Gastroesophageal sphincter (tissue), 4 donors: ENCODE measurements at regions not wholly inside any gene's neighbourhood (a gene's known extent, or its start where the extent isn't known, plus 50 kb on each side); places are given as distances from the start of the nearest gene placed in this dataset.

Experiments used
- ATAC-seq: fragments of 150-250 bp; one replicate; pipeline ENCODE4 v1.9.1; 2016; ENCODE audit warnings: mild to moderate bottlenecking, moderate library complexity
- H3K27ac ChIP-seq, 4 donors: fragments of 200-600 bp; sonication (generic) in 3 of 4; 1 replicate in 3 of 4; 2 replicates in 1 of 4; pipeline ENCODE4 v1.5.1; 2016 to 2019
- H3K27me3 ChIP-seq: fragments of 200-600 bp; sonication (generic); one replicate; pipeline ENCODE4 v1.5.1; 2019
- H3K36me3 ChIP-seq, 2 donors: fragments of 200-600 bp; sonication (generic); one replicate each; pipeline ENCODE4 v1.5.1; 2019; ENCODE audit warnings: control low read depth in 1 of 2
- H3K4me1 ChIP-seq, 3 donors: fragments of 200-600 bp; sonication (generic); 1 replicate in 2 of 3; 2 replicates in 1 of 3; pipeline ENCODE4 v1.5.1; 2016 to 2019; ENCODE audit warnings: control low read depth in 2 of 3
- H3K4me3 ChIP-seq, 2 donors: fragments of 200-600 bp; sonication (generic); one replicate each; pipeline ENCODE4 v1.5.1; 2019; ENCODE audit warnings: mild to moderate bottlenecking in 1 of 2, moderate library complexity in 1 of 2
- H3K9me3 ChIP-seq, 3 donors: fragments of 200-600 bp; sonication (generic); one replicate each; pipeline ENCODE4 v1.5.1; 2017 to 2019; ENCODE audit warnings: control low read depth in 2 of 3
- EP300 ChIP-seq: sonication (generic); formaldehyde crosslinking; IDR thresholded peaks from one replicate; pipeline ENCODE4 v1.6.1; 2017; ENCODE audit warnings: antibody characterized with exemption, mild to moderate bottlenecking
- POLR2A ChIP-seq, 2 donors: fragments of 450-650 bp; IDR thresholded peaks; one replicate each; pipeline ENCODE4 v1.6.1; 2017; ENCODE audit warnings: antibody characterized with exemption in 2 of 2, mild to moderate bottlenecking in 2 of 2, moderate library complexity in 1 of 2
- POLR2AphosphoS5 ChIP-seq: sonication (generic); formaldehyde crosslinking; IDR thresholded peaks from one replicate; pipeline ENCODE4 v1.6.1; 2017; ENCODE audit warnings: antibody characterized with exemption
- WGBS, 2 donors: methylation state at CpG; one replicate each; pipeline ENCODE4 v1.1.5; 2018; ENCODE audit warnings: low coverage in 1 of 2; 5-methylcytosine and 5-hydroxymethylcytosine counted together
- TF ChIP-seq, protein P1 (sequence below), 4 experiments: fragments of 200-600 bp in 2 of 4; fragments of 450-650 bp in 2 of 4; sonication (generic) in 1 of 4; IDR thresholded peaks; one replicate each; pipeline ENCODE4 v1.5.1; 2017 to 2019; ENCODE audit warnings: antibody characterized with exemption in 4 of 4, mild to moderate bottlenecking in 2 of 4, moderate library complexity in 2 of 4

- TF ChIP-seq POLR2A (IDR thresholded peaks at IDR 0.05) (no peak), POLR2AphosphoS5 (no peak), EP300 (no peak)
- TF ChIP-seq, protein P1, sequence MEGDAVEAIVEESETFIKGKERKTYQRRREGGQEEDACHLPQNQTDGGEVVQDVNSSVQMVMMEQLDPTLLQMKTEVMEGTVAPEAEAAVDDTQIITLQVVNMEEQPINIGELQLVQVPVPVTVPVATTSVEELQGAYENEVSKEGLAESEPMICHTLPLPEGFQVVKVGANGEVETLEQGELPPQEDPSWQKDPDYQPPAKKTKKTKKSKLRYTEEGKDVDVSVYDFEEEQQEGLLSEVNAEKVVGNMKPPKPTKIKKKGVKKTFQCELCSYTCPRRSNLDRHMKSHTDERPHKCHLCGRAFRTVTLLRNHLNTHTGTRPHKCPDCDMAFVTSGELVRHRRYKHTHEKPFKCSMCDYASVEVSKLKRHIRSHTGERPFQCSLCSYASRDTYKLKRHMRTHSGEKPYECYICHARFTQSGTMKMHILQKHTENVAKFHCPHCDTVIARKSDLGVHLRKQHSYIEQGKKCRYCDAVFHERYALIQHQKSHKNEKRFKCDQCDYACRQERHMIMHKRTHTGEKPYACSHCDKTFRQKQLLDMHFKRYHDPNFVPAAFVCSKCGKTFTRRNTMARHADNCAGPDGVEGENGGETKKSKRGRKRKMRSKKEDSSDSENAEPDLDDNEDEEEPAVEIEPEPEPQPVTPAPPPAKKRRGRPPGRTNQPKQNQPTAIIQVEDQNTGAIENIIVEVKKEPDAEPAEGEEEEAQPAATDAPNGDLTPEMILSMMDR (IDR thresholded peaks at IDR 0.05): no peak
- 32 to 48% methylated on average over 2 of the region's 2 CpGs for WGBS, 2 donors
- Histone ChIP-seq H3K27me3 (peaks cover 26% of the 10 kb centered on the region), H3K36me3 (no peaks in the 10 kb centered on the region), H3K27ac (no peak overlapping the region), H3K4me3 (no peak overlapping the region), H3K9me3 (peaks cover 0 to 11% (median 0%) of the 10 kb centered on the region in 3 donors), H3K4me1 (no peaks in the 10 kb centered on the region)
- no peak for ATAC-seq
These were observed 106.0 kb upstream of the SYT6 start for GRCh38 chr1:114259511-114260160.

DNA sequence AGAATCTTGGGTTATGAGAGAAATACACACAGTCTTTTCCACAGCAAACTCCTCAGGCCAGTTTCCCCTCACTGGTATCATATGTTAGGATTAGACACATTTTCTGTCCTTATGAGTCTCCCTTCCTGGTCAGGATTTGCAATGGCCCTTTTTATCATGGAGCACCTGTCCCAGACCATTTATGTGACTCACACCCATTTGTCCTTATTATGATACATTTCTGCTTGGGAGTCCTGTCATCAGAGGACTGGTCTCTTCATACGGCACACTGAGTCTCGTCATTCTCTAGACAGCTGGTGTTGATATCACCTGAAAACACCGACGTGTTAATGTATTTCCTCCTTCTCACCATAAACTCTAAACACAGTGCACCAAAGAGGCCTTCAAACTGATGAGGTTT lies 105.0 kb upstream of the SYT6 start:
- Histone ChIP-seq H3K4me1 (no peaks in the 10 kb centered on the region), H3K36me3 (no peaks in the 10 kb centered on the region), H3K27me3 (peaks cover 26% of the 10 kb centered on the region), H3K27ac (no peak overlapping the region), H3K4me3 (no peak overlapping the region), H3K9me3 (peaks cover 0 to 20% (median 0%) of the 10 kb centered on the region in 3 donors)
- 86 to 87% methylated on average over 4 of the region's 4 CpGs for WGBS, 2 donors
- no peak for ATAC-seq
- no peak for TF ChIP-seq POLR2AphosphoS5

- Histone ChIP-seq H3K4me3 (no peak overlapping the region), H3K27me3 (peaks cover 26% of the 10 kb centered on the region), H3K9me3 (peaks cover 0 to 20% (median 0%) of the 10 kb centered on the region in 3 donors), H3K36me3 (no peaks in the 10 kb centered on the region), H3K27ac (no peak overlapping the region), H3K4me1 (no peaks in the 10 kb centered on the region)
- TF ChIP-seq EP300: no peak
- WGBS, 2 donors: 70 to 92% methylated on average over 2 to 3 of the region's 3 CpGs
- ATAC-seq: no peak
These were observed 104.4 kb upstream of the SYT6 start for GRCh38 chr1:114258074-114258473.

- no peak for TF ChIP-seq EP300
- no peak for TF ChIP-seq POLR2AphosphoS5
- no peak for TF ChIP-seq POLR2A (IDR thresholded peaks at IDR 0.05)
- TF ChIP-seq, protein P1 (IDR thresholded peaks at IDR 0.05): no peak
- H3K27me3 ChIP-seq: peaks cover 22% of the 10 kb centered on the region
- no peak overlapping the region for H3K27ac ChIP-seq
- ATAC-seq: no peak
- H3K4me3 ChIP-seq: no peak overlapping the region
- no peaks in the 10 kb centered on the region for H3K4me1 ChIP-seq
- 100% methylated on average over 1 of the region's 1 CpG; no CpG with 5 or more reads in 1 of the 2 donors for WGBS, 2 donors
- H3K9me3 ChIP-seq: peaks cover 0 to 20% (median 0%) of the 10 kb centered on the region in 3 donors
- no peaks in the 10 kb centered on the region for H3K36me3 ChIP-seq
These were observed 103.9 kb upstream of the SYT6 start for GRCh38 chr1:114257554-114257953.

DNA sequence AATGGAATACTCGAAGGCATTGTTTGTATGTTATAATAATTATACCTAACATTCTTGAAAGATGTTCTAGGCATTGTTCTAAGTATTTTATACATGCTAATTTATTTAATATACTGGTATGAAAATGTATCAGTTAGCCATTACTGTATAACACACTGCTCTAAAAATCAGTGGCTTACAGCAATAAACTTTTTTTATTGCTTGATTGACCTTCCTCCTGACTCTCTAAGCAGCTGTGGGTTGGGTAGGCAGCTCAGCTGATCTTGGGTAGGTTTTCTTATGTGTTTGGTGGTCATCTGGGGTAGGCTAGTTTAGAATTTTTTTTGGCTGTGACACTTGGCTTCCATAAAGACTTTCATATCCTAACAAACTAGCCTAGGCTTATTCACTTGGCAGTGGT lies 100.2 kb upstream of the SYT6 start:
- Histone ChIP-seq H3K4me1 (no peaks in the 10 kb centered on the region), H3K27me3 (no peaks in the 10 kb centered on the region), H3K9me3 (peaks cover 0 to 20% (median 0%) of the 10 kb centered on the region in 3 donors), H3K4me3 (no peak overlapping the region), H3K36me3 (no peaks in the 10 kb centered on the region), H3K27ac (no peak overlapping the region)
- no peak for ATAC-seq
- TF ChIP-seq, protein P1 (IDR thresholded peaks at IDR 0.05): no peak
- TF ChIP-seq POLR2A (IDR thresholded peaks at IDR 0.05) (no peak), POLR2AphosphoS5 (no peak), EP300 (no peak)
- 90 to 96% methylated on average over 1 of the region's 1 CpG for WGBS, 2 donors

DNA sequence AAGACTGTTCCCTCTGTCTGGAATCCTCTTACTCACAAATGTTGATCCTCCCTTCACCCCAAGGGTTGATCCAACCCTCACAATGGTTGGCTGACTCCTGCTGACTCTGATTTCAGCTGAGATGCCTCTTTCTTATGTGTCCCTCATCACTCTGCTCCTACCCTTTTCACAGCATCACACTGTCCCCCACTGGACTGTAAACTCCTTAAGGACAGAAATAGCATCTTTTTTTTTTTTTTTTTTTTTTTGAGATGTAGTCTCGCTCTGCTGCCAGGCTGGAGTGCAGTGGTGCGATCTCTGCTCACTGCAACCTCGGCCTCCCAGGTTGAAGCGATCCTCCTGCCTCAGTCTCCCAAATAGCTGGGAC lies 97.9 kb upstream of the SYT6 start:
- Histone ChIP-seq H3K27me3 (no peaks in the 10 kb centered on the region), H3K36me3 (no peaks in the 10 kb centered on the region), H3K4me3 (no peak overlapping the region), H3K9me3 (peaks cover 0 to 20% (median 0%) of the 10 kb centered on the region in 3 donors), H3K27ac (no peak overlapping the region), H3K4me1 (no peaks in the 10 kb centered on the region)
- WGBS, 2 donors: 100% methylated on average over 4 of the region's 4 CpGs; no CpG with 5 or more reads in 1 of the 2 donors
- ATAC-seq: no peak
- TF ChIP-seq, protein P1 (IDR thresholded peaks at IDR 0.05): no peak
- TF ChIP-seq EP300: no peak
- no peak for TF ChIP-seq POLR2AphosphoS5
- TF ChIP-seq POLR2A (IDR thresholded peaks at IDR 0.05): no peak
